HepG2 (cell line): ENCODE measurements at regions not wholly inside any gene's neighbourhood (a gene's known extent, or its start where the extent isn't known, plus 50 kb on each side); places are given as distances from the start of the nearest gene placed in this dataset.

Experiments used
- ATAC-seq: fragments of 200-7000 bp; cut with Tn5 transposase; 3 replicates; pipeline ENCODE4 v1.9.1; 2020; ENCODE audit warnings: mild to moderate bottlenecking, moderate library complexity
- BruUV-seq: library from RNA; stranded (reverse); fragments of 400-500 nt; replicated peaks from 2 replicates; lab custom pipeline; 2021; lab: Mats Ljungman, UMichigan
- CTCF ChIA-PET: fragments of 300-600 bp; formaldehyde crosslinking; extraction: SDS; loops from one replicate; lab custom pipeline; 2021; ENCODE audit warnings: low total read pairs, inconsistent platforms, low intra/inter-chr PET ratio; lab: Yijun Ruan, JAX
- POLR2A ChIA-PET: fragments of 350-600 bp; sonication (Branson Sonifier 250); formaldehyde crosslinking; loops from one replicate; lab custom pipeline; 2020; ENCODE audit warnings: antibody characterized with exemption, inconsistent platforms; lab: Yijun Ruan, JAX
- DNase-seq: peaks from one replicate; pipeline ENCODE4 v3.0.0-alpha.2; 2015; ENCODE audit warnings: low spot score
- FAIRE-seq: peaks from 3 replicates; lab custom pipeline; 2011; peaks lifted over from hg19 to GRCh38; lab: Jason Lieb, UNC
- H2AFZ ChIP-seq: one replicate; pipeline ENCODE4 v1.6.1; 2011; ENCODE audit warnings: low read length, inconsistent platforms
- H3K27ac ChIP-seq: fragments of 300-600 bp; 3 replicates; pipeline ENCODE4 v1.8.0; 2011; ENCODE audit warnings: mixed run types, mild to moderate bottlenecking, mixed read lengths, low read length, inconsistent platforms; ENCODE audit not compliant: insufficient read depth; ENCODE audit errors: extremely low read length
- H3K27me3 ChIP-seq, 2 experiments: fragments of 200-600 bp in 1 of 2; 2 replicates in 1 of 2; 3 replicates in 1 of 2; pipeline versions ENCODE4 v1.6.0 to v1.8.0; 2011; ENCODE audit warnings: low read length in 2 of 2, mild to moderate bottlenecking in 2 of 2, moderate library complexity in 2 of 2, inconsistent platforms in 1 of 2; ENCODE audit not compliant: insufficient read depth in 2 of 2, control insufficient read depth in 1 of 2
- H3K36me3 ChIP-seq, 2 experiments: fragments of 200-600 bp in 1 of 2; replicated peaks in 1 of 2; 2 replicates in 1 of 2; 3 replicates in 1 of 2; pipeline versions ENCODE4 v1.5.1 to v1.8.0; 2011; ENCODE audit warnings: low read length in 2 of 2, inconsistent platforms in 1 of 2; ENCODE audit not compliant: insufficient read depth in 2 of 2, control insufficient read depth in 1 of 2
- H3K4me1 ChIP-seq: 2 replicates; pipeline ENCODE4 v1.5.1; 2012; ENCODE audit warnings: low read length, inconsistent platforms; ENCODE audit not compliant: insufficient read depth
- H3K4me2 ChIP-seq: 2 replicates; pipeline ENCODE4 v1.6.0; 2011; ENCODE audit warnings: low read depth, low read length, inconsistent platforms
- H3K4me3 ChIP-seq, 3 experiments: fragments of 200-600 bp in 1 of 3; sonication (generic), shearing (Covaris generic) in 1 of 3; replicated peaks in 1 of 3; 2 replicates each; pipeline ENCODE4 v1.5.1; 2011 to 2016; ENCODE audit warnings: low read length in 3 of 3, inconsistent platforms in 2 of 3, low read depth in 2 of 3, mild to moderate bottlenecking in 2 of 3, control low read depth in 1 of 3, mixed read lengths in 1 of 3; ENCODE audit not compliant: insufficient read depth in 1 of 3
- H3K79me2 ChIP-seq: one replicate; pipeline ENCODE4 v1.6.1; 2011; ENCODE audit warnings: low read length, inconsistent platforms; ENCODE audit not compliant: insufficient read depth
- H3K9ac ChIP-seq: 2 replicates; pipeline ENCODE4 v1.6.0; 2011; ENCODE audit warnings: mild to moderate bottlenecking, low read depth, low read length, inconsistent platforms; ENCODE audit not compliant: insufficient read depth
- H3K9me3 ChIP-seq: 2 replicates; pipeline ENCODE4 v1.5.1; 2012; ENCODE audit warnings: mild to moderate bottlenecking, low read length
- H4K20me1 ChIP-seq: 2 replicates; pipeline ENCODE4 v1.6.0; 2011; ENCODE audit warnings: inconsistent platforms, mild to moderate bottlenecking, low read length, moderate library complexity; ENCODE audit not compliant: insufficient read depth
- ARNT ChIP-seq: fragments of 450-650 bp; IDR thresholded peaks from 2 replicates; pipeline ENCODE4 v1.6.1; 2017
- CREB1 ChIP-seq, 2 experiments: fragments of 450-650 bp in 1 of 2; IDR thresholded peaks; 2 replicates each; pipeline ENCODE4 v1.6.1; 2016 to 2017; ENCODE audit warnings: control low read depth in 1 of 2, mild to moderate bottlenecking in 1 of 2, missing compliant biosample characterization in 1 of 2, missing genetic modification characterization in 1 of 2
- DPF2 ChIP-seq: sonication (generic); formaldehyde crosslinking; IDR thresholded peaks from 2 replicates; pipeline ENCODE4 v1.4.0; 2020; ENCODE audit warnings: mild to moderate bottlenecking, low read depth, missing genetic modification reagents, borderline replicate concordance
- HDAC2 ChIP-seq: sonication (generic); formaldehyde crosslinking; IDR thresholded peaks from 2 replicates; pipeline ENCODE4 v1.4.0; 2020; ENCODE audit warnings: missing genetic modification reagents
- HIVEP1 ChIP-seq: sonication (generic); formaldehyde crosslinking; IDR thresholded peaks from 2 replicates; pipeline ENCODE4 v1.4.0; 2020; ENCODE audit warnings: mild to moderate bottlenecking, missing genetic modification reagents
- IKZF1 ChIP-seq: fragments of 450-650 bp; IDR thresholded peaks from 2 replicates; pipeline ENCODE4 v1.7.1; 2016
- KLF11 ChIP-seq: IDR thresholded peaks from 2 replicates; pipeline ENCODE4 v1.6.1; 2016; ENCODE audit warnings: missing compliant biosample characterization
- LCORL ChIP-seq, 2 experiments: fragments of 450-650 bp in 1 of 2; sonication (generic) in 1 of 2; formaldehyde crosslinking in 1 of 2; IDR thresholded peaks; 2 replicates each; pipeline versions ENCODE4 v1.5.0 to v1.6.1; 2017 to 2020; ENCODE audit warnings: antibody characterized with exemption in 1 of 2, missing genetic modification reagents in 1 of 2
- MATR3 ChIP-seq: sonication (generic); formaldehyde crosslinking; IDR thresholded peaks from 2 replicates; pipeline ENCODE4 v1.4.0; 2020; ENCODE audit warnings: missing genetic modification reagents
- NRL ChIP-seq: sonication (generic); formaldehyde crosslinking; IDR thresholded peaks from 2 replicates; pipeline ENCODE4 v1.5.0; 2020; ENCODE audit warnings: missing genetic modification reagents, mild to moderate bottlenecking, moderate library complexity, borderline replicate concordance
- PAX8 ChIP-seq: sonication (generic); formaldehyde crosslinking; IDR thresholded peaks from 2 replicates; pipeline ENCODE4 v1.8.0; 2022; ENCODE audit warnings: mild to moderate bottlenecking, missing genetic modification reagents, borderline replicate concordance
- RFX3 ChIP-seq: IDR thresholded peaks from 2 replicates; pipeline ENCODE4 v1.6.1; 2016; ENCODE audit warnings: missing biosample characterization, missing genetic modification reagents
- RFX5 ChIP-seq: IDR thresholded peaks from 2 replicates; pipeline ENCODE4 v1.6.1; 2011; ENCODE audit warnings: low read depth, low read length, improper control_type of control experiment
- RNF219 ChIP-seq: sonication (generic); formaldehyde crosslinking; IDR thresholded peaks from 2 replicates; pipeline ENCODE4 v1.5.0; 2020; ENCODE audit warnings: mild to moderate bottlenecking, missing genetic modification reagents
- U2AF2 ChIP-seq: fragments of 200-400 bp; formaldehyde crosslinking; IDR thresholded peaks from 2 replicates; pipeline ENCODE4 v1.6.1; 2017; ENCODE audit warnings: low read depth, mild to moderate bottlenecking, low read length
- ZBTB14 ChIP-seq: sonication (generic); formaldehyde crosslinking; IDR thresholded peaks from 2 replicates; pipeline ENCODE4 v1.4.0; 2020; ENCODE audit warnings: missing genetic modification reagents
- ZFAT ChIP-seq: sonication (generic); formaldehyde crosslinking; conservative IDR thresholded peaks from 2 replicates; pipeline ENCODE4 v1.8.1; 2023; ENCODE audit warnings: missing genetic modification reagents, inconsistent platforms
- ZNF878 ChIP-seq: sonication (generic); formaldehyde crosslinking; IDR thresholded peaks from 2 replicates; pipeline ENCODE4 v1.8.1; 2023; ENCODE audit warnings: mild to moderate bottlenecking, missing genetic modification reagents, moderate library complexity
- ZSCAN29 ChIP-seq: sonication (generic); formaldehyde crosslinking; conservative IDR thresholded peaks from 2 replicates; pipeline ENCODE4 v1.4.0; 2020; ENCODE audit warnings: mild to moderate bottlenecking, missing genetic modification reagents
- WGBS: methylation state at CpG from one replicate; pipeline ENCODE4 v1.1.6; 2017; ENCODE audit warnings: low lambda C conversion rate; 5-methylcytosine and 5-hydroxymethylcytosine counted together
- in situ Hi-C: cut with HindIII; loops from 2 replicates; pipeline ENCODE4 v1.10.0; 2017; ENCODE audit warnings: low pct_unique_long_range_greater_than_20kb; ENCODE audit not compliant: extremely low pct_ligation_motif_present
- intact Hi-C: fragments of 100-400 bp; cut with micrococcal nuclease; formaldehyde crosslinking; loops from one replicate; pipeline ENCODE4 v1.10.0; 2022; ENCODE audit not compliant: unreplicated experiment

GRCh38 chr5:90022711-90023053, 386.9 kb downstream of the CETN3 start:
- Histone ChIP-seq H3K4me2 (no peak overlapping the region), H2AFZ (no peak overlapping the region), H3K36me3 (no peaks in the 10 kb centered on the region), H3K27me3 (no peaks in the 10 kb centered on the region), H3K9ac (no peak overlapping the region), H3K4me3 (no peak overlapping the region), H4K20me1 (no peaks in the 10 kb centered on the region), H3K27ac (no peak overlapping the region), H3K4me1 (no peaks in the 10 kb centered on the region), H3K79me2 (no peaks in the 10 kb centered on the region), H3K9me3 (no peaks in the 10 kb centered on the region)
- ChIA-PET CTCF (no interaction called here), POLR2A (no interaction called here)
- TF ChIP-seq ARNT (no peak), PAX8 (CRISPR knock-in tag) (no peak), RFX5 (peak; percentile 50; the same call in 1 of the 2 replicates), RFX3 (CRISPR knock-in tag) (no peak), HDAC2 (CRISPR knock-in tag) (no peak), LCORL (IDR thresholded peaks at IDR 0.05) (no peak), LCORL (CRISPR knock-in tag; IDR thresholded peaks at IDR 0.05) (no peak)
- in situ Hi-C loops (no loop called here), intact Hi-C loops (no loop called here)
- DNase-seq = no peak
- no peak for ATAC-seq
- BruUV-seq = no TSS peak
- no peak for FAIRE-seq

- H3K9ac ChIP-seq = no peak overlapping the region
- H3K4me3 ChIP-seq = no peak overlapping the region
- H2AFZ ChIP-seq = no peak overlapping the region
- 0% methylated on average over 1 of the region's 1 CpG for WGBS
- FAIRE-seq (no peak), ATAC-seq (no peak), DNase-seq (no peak)
- H3K4me2 ChIP-seq = no peak overlapping the region
- intact Hi-C loops (no loop called here), in situ Hi-C loops (no loop called here)
- H3K79me2 ChIP-seq = no peaks in the 10 kb centered on the region
- H3K27me3 ChIP-seq = no peaks in the 10 kb centered on the region
- no peaks in the 10 kb centered on the region for H3K4me1 ChIP-seq
- H3K9me3 ChIP-seq = no peaks in the 10 kb centered on the region
- ChIA-PET POLR2A (no interaction called here), CTCF (no interaction called here)
- no peaks in the 10 kb centered on the region for H4K20me1 ChIP-seq
- no TSS peak for BruUV-seq
- H3K36me3 ChIP-seq = no peaks in the 10 kb centered on the region
- no peak overlapping the region for H3K27ac ChIP-seq
- no peak for TF ChIP-seq HIVEP1
- no peak for TF ChIP-seq U2AF2
- no peak for TF ChIP-seq CREB1 (IDR thresholded peaks at IDR 0.05)
- TF ChIP-seq CREB1 (CRISPR knock-in tag; IDR thresholded peaks at IDR 0.05) = no peak
- no peak for TF ChIP-seq ZSCAN29 (CRISPR knock-in tag)
- TF ChIP-seq ZNF878 = no peak
- no peak for TF ChIP-seq RNF219
- TF ChIP-seq ZFAT (CRISPR knock-in tag) = no peak
- TF ChIP-seq DPF2 (CRISPR knock-in tag) = no peak
- TF ChIP-seq KLF11 (CRISPR knock-in tag) = no peak
- TF ChIP-seq ZBTB14 (CRISPR knock-in tag) = no peak
- TF ChIP-seq IKZF1 = no peak
- no peak for TF ChIP-seq NRL (CRISPR knock-in tag)
- no peak for TF ChIP-seq MATR3
These were observed 387.4 kb downstream of the CETN3 start for GRCh38 chr5:90022002-90022710.
